Adrenal gland (tissue), 5 donors: ENCODE measurements at regions not wholly inside any gene's neighbourhood (a gene's known extent, or its start where the extent isn't known, plus 50 kb on each side); places are given as distances from the start of the nearest gene placed in this dataset.
"Not testable (repeated sequence)": the region's sequence is repeated elsewhere in the genome, so short reads cannot be mapped to it uniquely, and the experiment has no call there.

Experiments
- CTCF ChIP-seq, 6 experiments: fragments of 450-650 bp in 4 of 6; fragments of 200-600 bp in 2 of 6; sonication (generic) in 1 of 6; IDR thresholded peaks; 1 replicate in 5 of 6; 2 replicates in 1 of 6; pipeline versions ENCODE4 v1.5.1 to v1.8.0; 2016 to 2021; ENCODE audit warnings: antibody characterized with exemption in 6 of 6, mild to moderate bottlenecking in 2 of 6, moderate library complexity in 1 of 6
- POLR2A ChIP-seq, 2 donors: fragments of 450-650 bp; IDR thresholded peaks; one replicate each; pipeline ENCODE4 v1.6.1; 2017; ENCODE audit warnings: antibody characterized with exemption in 2 of 2, mild to moderate bottlenecking in 2 of 2, moderate library complexity in 1 of 2
- donor health status: DM: no; HTN: no; CAD: no.

DNA sequence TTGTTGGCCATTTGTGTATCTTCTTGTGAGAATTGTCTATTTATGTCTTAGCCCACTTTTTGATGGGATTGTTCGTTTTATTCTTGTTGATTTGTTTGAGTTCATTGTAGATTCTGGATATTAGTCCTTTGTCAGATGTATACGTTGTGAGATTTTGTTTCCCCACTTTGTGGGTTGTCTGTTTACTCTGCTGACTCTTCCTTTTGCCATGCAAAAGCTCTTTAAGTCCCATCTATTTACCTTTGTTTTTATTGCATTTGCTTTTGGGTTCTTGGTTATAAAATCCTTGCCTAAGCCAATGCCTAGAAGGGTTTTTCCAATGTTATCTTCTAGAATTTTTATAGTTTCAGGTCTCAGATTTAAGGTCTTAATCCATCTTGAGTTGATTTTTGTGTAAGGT is 193.1 kb upstream of the STAC start:
- not testable (repeated sequence) for TF ChIP-seq CTCF, POLR2A (IDR thresholded peaks at IDR 0.05)
